Neural cell (in vitro differentiated cells): ENCODE measurements at regions not wholly inside any gene's neighbourhood (a gene's known extent, or its start where the extent isn't known, plus 50 kb on each side); places are given as distances from the start of the nearest gene placed in this dataset.

Experiments used
- H2AFZ ChIP-seq: fragments of 200-600, 300-800 bp; sonication (generic), shearing (Covaris generic); 2 replicates; pipeline ENCODE4 v1.6.0; 2014; ENCODE audit warnings: low read depth, mild to moderate bottlenecking, antibody characterized with exemption, low read length, moderate library complexity
- H3F3A ChIP-seq: fragments of 200-600 bp; shearing (Covaris generic); 2 replicates; pipeline ENCODE4 v1.6.1; 2016; ENCODE audit warnings: mild to moderate bottlenecking, moderate library complexity, mixed read lengths, antibody characterized with exemption, low read length; ENCODE audit not compliant: insufficient read depth, poor library complexity, severe bottlenecking
- H3K27ac ChIP-seq: fragments of 200-600, 300-800 bp; sonication (generic), shearing (Covaris generic); 2 replicates; pipeline ENCODE4 v1.5.1; 2014; ENCODE audit warnings: mild to moderate bottlenecking, low read length, moderate library complexity
- H3K27me3 ChIP-seq: fragments of 300-800, 200-600 bp; sonication (generic), shearing (Covaris generic); 2 replicates; pipeline ENCODE4 v1.6.0; 2014; ENCODE audit warnings: mild to moderate bottlenecking, low read depth, low read length, moderate library complexity; ENCODE audit not compliant: insufficient read depth
- H3K36me3 ChIP-seq: fragments of 300-800, 200-600 bp; sonication (generic), shearing (Covaris generic); 2 replicates; pipeline ENCODE4 v1.5.1; 2014; ENCODE audit warnings: mild to moderate bottlenecking, antibody characterized with exemption, low read length, moderate library complexity; ENCODE audit not compliant: insufficient read depth
- H3K4me2 ChIP-seq: fragments of 300-800, 200-600 bp; sonication (generic), shearing (Covaris generic); 2 replicates; pipeline ENCODE4 v1.6.0; 2014; ENCODE audit warnings: mild to moderate bottlenecking, low read length
- H3K4me3 ChIP-seq: fragments of 300-800, 200-600 bp; sonication (generic), shearing (Covaris generic); 2 replicates; pipeline ENCODE4 v1.5.1; 2014; ENCODE audit warnings: mild to moderate bottlenecking, low read length, moderate library complexity
- H3K79me2 ChIP-seq: fragments of 200-600 bp; shearing (Covaris generic); replicated peaks from 2 replicates; pipeline ENCODE4 v1.6.0; 2014; ENCODE audit warnings: mild to moderate bottlenecking, low read length, moderate library complexity; ENCODE audit not compliant: insufficient read depth
- H3K9ac ChIP-seq: fragments of 300-800, 200-600 bp; sonication (generic), shearing (Covaris generic); 2 replicates; pipeline ENCODE4 v1.6.1; 2016; ENCODE audit warnings: mild to moderate bottlenecking, low read length, mixed read lengths
- H3K9me2 ChIP-seq: fragments of 200-600 bp; shearing (Covaris generic); 2 replicates; pipeline ENCODE4 v1.6.1; 2016; ENCODE audit warnings: mild to moderate bottlenecking, low read length, mixed read lengths; ENCODE audit not compliant: insufficient read depth
- H3K9me3 ChIP-seq: fragments of 200-600, 300-800 bp; sonication (generic), shearing (Covaris generic); 2 replicates; pipeline ENCODE4 v1.6.1; 2016; ENCODE audit warnings: mild to moderate bottlenecking, mixed run types, low read length, moderate library complexity, mixed read lengths
- H4K20me1 ChIP-seq: fragments of 200-600 bp; shearing (Covaris generic); 2 replicates; pipeline ENCODE4 v1.6.1; 2016; ENCODE audit warnings: mild to moderate bottlenecking, mixed run types; ENCODE audit not compliant: insufficient read depth
- CTCF ChIP-seq: fragments of 450-650 bp; IDR thresholded peaks from 2 replicates; pipeline ENCODE4 v1.5.1; 2014; ENCODE audit warnings: antibody characterized with exemption, mild to moderate bottlenecking, moderate library complexity; ENCODE audit not compliant: poor library complexity, severe bottlenecking
- EP300 ChIP-seq: fragments of 450-650 bp; conservative IDR thresholded peaks from 2 replicates; pipeline ENCODE4 v1.6.1; 2014; ENCODE audit warnings: antibody characterized with exemption, mild to moderate bottlenecking, moderate library complexity; ENCODE audit not compliant: poor library complexity, severe bottlenecking
- EZH2 ChIP-seq: fragments of 200-600, 300-800 bp; shearing (Covaris generic), sonication (generic); IDR thresholded peaks from 2 replicates; pipeline ENCODE4 v1.6.1; 2014; ENCODE audit warnings: antibody characterized with exemption, low read length, borderline replicate concordance, mild to moderate bottlenecking; ENCODE audit not compliant: insufficient read depth, poor library complexity, severe bottlenecking
- MXI1 ChIP-seq: fragments of 450-650 bp; conservative IDR thresholded peaks from 2 replicates; pipeline ENCODE4 v1.6.1; 2014; ENCODE audit warnings: antibody characterized with exemption, mild to moderate bottlenecking; ENCODE audit not compliant: poor library complexity, severe bottlenecking
- POLR2AphosphoS5 ChIP-seq: IDR thresholded peaks from 2 replicates; pipeline ENCODE4 v1.6.1; 2012
- RAD21 ChIP-seq: fragments of 450-650 bp; conservative IDR thresholded peaks from 2 replicates; pipeline ENCODE4 v1.6.1; 2014; ENCODE audit warnings: antibody characterized with exemption, mild to moderate bottlenecking, moderate library complexity
- REST ChIP-seq: IDR thresholded peaks from 2 replicates; pipeline ENCODE4 v1.6.1; 2012; ENCODE audit warnings: borderline replicate concordance
- SMC3 ChIP-seq: fragments of 450-650 bp; conservative IDR thresholded peaks from 2 replicates; pipeline ENCODE4 v1.6.1; 2014; ENCODE audit warnings: antibody characterized with exemption, mild to moderate bottlenecking, moderate library complexity; ENCODE audit not compliant: poor library complexity
- TAF1 ChIP-seq: IDR thresholded peaks from 2 replicates; pipeline ENCODE4 v1.6.1; 2012; ENCODE audit warnings: low read depth

DNA sequence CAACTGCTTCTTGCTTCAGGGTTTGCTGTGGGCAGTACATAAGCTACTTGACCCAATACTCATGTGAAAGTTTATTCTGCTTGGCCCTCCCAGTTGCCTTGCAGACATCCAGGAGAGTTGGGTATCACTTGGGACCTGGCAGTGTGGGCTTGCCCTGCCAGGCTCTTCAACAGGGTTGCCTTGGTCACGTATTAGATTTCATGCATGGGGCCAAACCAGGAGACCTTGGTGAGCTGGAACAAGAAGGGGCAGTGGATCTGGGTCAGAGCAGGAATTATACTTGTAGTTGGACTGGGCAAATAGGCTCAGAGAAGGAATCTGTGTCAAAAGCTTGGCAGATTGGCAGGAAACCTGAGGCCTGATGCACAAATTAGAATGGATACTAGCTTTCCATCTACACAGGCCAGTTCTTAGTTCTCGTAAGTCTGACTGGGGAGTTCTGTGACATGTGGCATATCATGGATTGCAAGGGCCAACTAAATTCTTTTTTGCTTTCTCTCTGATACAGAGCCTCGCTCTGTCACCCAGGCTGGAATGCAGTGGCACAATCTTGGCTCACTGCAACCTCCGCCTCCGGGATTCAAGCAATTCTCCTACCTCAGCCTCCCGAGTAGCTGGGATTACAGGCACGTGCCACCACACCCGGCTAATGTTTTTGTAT lies 192.6 kb upstream of the SERP2 start:
- no peak overlapping the region for H3K9ac ChIP-seq
- no peak overlapping the region for H3K4me3 ChIP-seq
- H3K4me2 ChIP-seq, result no peak overlapping the region
- H3K9me3 ChIP-seq, result no peaks in the 10 kb centered on the region
- no peaks in the 10 kb centered on the region for H4K20me1 ChIP-seq
- H3K27ac ChIP-seq, result no peak overlapping the region
- H3F3A ChIP-seq, result no peaks in the 10 kb centered on the region
- H3K79me2 ChIP-seq, result no peaks in the 10 kb centered on the region
- H3K27me3 ChIP-seq, result no peaks in the 10 kb centered on the region
- no peaks in the 10 kb centered on the region for H3K36me3 ChIP-seq
- no peaks in the 10 kb centered on the region for H3K9me2 ChIP-seq
- TF ChIP-seq EZH2, result no peak
- no peak for TF ChIP-seq MXI1
- TF ChIP-seq TAF1, result no peak
- TF ChIP-seq RAD21, result no peak
- no peak for TF ChIP-seq EP300
- no peak for TF ChIP-seq SMC3
- H2AFZ ChIP-seq, result no peak overlapping the region

GRCh38 chr13:44181931-44182330 lies 191.7 kb upstream of the SERP2 start:
- no peaks in the 10 kb centered on the region for H3K79me2 ChIP-seq
- H3F3A ChIP-seq, result no peaks in the 10 kb centered on the region
- TF ChIP-seq SMC3 (no peak), MXI1 (no peak), REST (no peak), CTCF (no peak), RAD21 (no peak), POLR2AphosphoS5 (no peak), TAF1 (no peak), EP300 (no peak), EZH2 (no peak)
- no peak overlapping the region for H3K4me3 ChIP-seq
- H3K9me3 ChIP-seq, result no peaks in the 10 kb centered on the region
- no peak overlapping the region for H2AFZ ChIP-seq
- H3K36me3 ChIP-seq, result no peaks in the 10 kb centered on the region
- H3K27me3 ChIP-seq, result no peaks in the 10 kb centered on the region
- H4K20me1 ChIP-seq, result no peaks in the 10 kb centered on the region
- no peak overlapping the region for H3K27ac ChIP-seq
- H3K9me2 ChIP-seq, result no peaks in the 10 kb centered on the region
- no peak overlapping the region for H3K4me2 ChIP-seq
- no peak overlapping the region for H3K9ac ChIP-seq
